ENCODE measurements at regions not wholly inside any gene's neighbourhood (a gene's known extent, or its start where the extent isn't known, plus 50 kb on each side); places are given as distances from the start of the nearest gene placed in this dataset.

- no peaks in the 10 kb centered on the region for H3K79me2 ChIP-seq (ENCODE audit: insufficient read depth, low read depth, low read length)
- no peak overlapping the region for H3K27ac ChIP-seq (ENCODE audit: low read depth, low read length, poor library complexity, severe bottlenecking)
- peaks cover 77% of the 10 kb centered on the region for H3K36me3 ChIP-seq (ENCODE audit: insufficient read depth, low read length)
- intact Hi-C loops (cut with micrococcal nuclease; ENCODE audit: unreplicated experiment), result loop anchor here (5.0 to 10.0 kb wide), 2 partner anchors 386 to 598 kb away; no protein-coding TSS in a partner anchor
- H3K9me2 ChIP-seq (ENCODE audit: insufficient read depth, low read length), result no peaks in the 10 kb centered on the region
- no TSS peak for BruUV-seq (replicated peaks)
- no peaks in the 10 kb centered on the region for H4K20me1 ChIP-seq (ENCODE audit: insufficient read depth, low read length)
- H3K9me3 ChIP-seq (ENCODE audit: low read length), result peaks cover 72% of the 10 kb centered on the region
- H2AFZ ChIP-seq (ENCODE audit: low read length), result no peak overlapping the region
- ChIA-PET CTCF (ENCODE audit: unreplicated experiment) (no interaction called here), POLR2A (no interaction called here)
- peaks cover 19% of the 10 kb centered on the region for H3K4me1 ChIP-seq (ENCODE audit: insufficient read depth, low read length, poor library complexity, severe bottlenecking)
- TF ChIP-seq EZH2phosphoT487 (IDR thresholded peaks at IDR 0.05; ENCODE audit: borderline replicate concordance, low read depth, low read length) (no peak), CTCF (conservative IDR thresholded peaks at IDR 0.05; ENCODE audit: low read length) (no peak)
- no peak for DNase-seq (ENCODE audit: low spot score)
- H3K4me2 ChIP-seq (ENCODE audit: low read length), result no peak overlapping the region
- no peak overlapping the region for H3K4me3 ChIP-seq (ENCODE audit: low read depth, low read length, poor library complexity, severe bottlenecking)
Measured at GRCh38 chrX:42948723-42949657, 171.0 kb upstream of the PPP1R2C start.

- H3K9me3 ChIP-seq (ENCODE audit: low read length), result peaks cover 72% of the 10 kb centered on the region; the same call in 1 of the 2 replicates
- peaks cover 78% of the 10 kb centered on the region for H3K36me3 ChIP-seq (ENCODE audit: insufficient read depth, low read length)
- no peak overlapping the region for H3K4me2 ChIP-seq (ENCODE audit: low read length)
- no peak for TF ChIP-seq EZH2phosphoT487 (IDR thresholded peaks at IDR 0.05; ENCODE audit: borderline replicate concordance, low read depth, low read length)
- TF ChIP-seq CTCF (conservative IDR thresholded peaks at IDR 0.05; ENCODE audit: low read length), result no peak
- intact Hi-C loops (cut with micrococcal nuclease; ENCODE audit: unreplicated experiment), result no loop called here
- ChIA-PET CTCF (ENCODE audit: unreplicated experiment) (no interaction called here), POLR2A (interaction anchor here (0.9 kb wide), 1 partner anchor 91 kb away, joined by 4 read pairs; no protein-coding TSS in a partner anchor)
- no peak overlapping the region for H3K4me3 ChIP-seq (ENCODE audit: low read depth, low read length, poor library complexity, severe bottlenecking)
- H3K79me2 ChIP-seq (ENCODE audit: insufficient read depth, low read depth, low read length), result no peaks in the 10 kb centered on the region
- H4K20me1 ChIP-seq (ENCODE audit: insufficient read depth, low read length), result no peaks in the 10 kb centered on the region
- H3K27ac ChIP-seq (ENCODE audit: low read depth, low read length, poor library complexity, severe bottlenecking), result no peak overlapping the region
- no peaks in the 10 kb centered on the region for H3K9me2 ChIP-seq (ENCODE audit: insufficient read depth, low read length)
- no TSS peak for BruUV-seq (replicated peaks)
- peaks cover 22% of the 10 kb centered on the region for H3K4me1 ChIP-seq (ENCODE audit: insufficient read depth, low read length, poor library complexity, severe bottlenecking)
- peak overlapping the region; percentile 38; the same call in 1 of the 2 replicates for H2AFZ ChIP-seq (ENCODE audit: low read length)
- no peak for DNase-seq (ENCODE audit: low spot score)
Measured at GRCh38 chrX:42951747-42952146, 173.8 kb upstream of the PPP1R2C start.

- Histone ChIP-seq H3K36me3 (ENCODE audit: insufficient read depth, low read length) (peaks cover 78% of the 10 kb centered on the region), H3K4me3 (ENCODE audit: low read depth, low read length, poor library complexity, severe bottlenecking) (no peak overlapping the region), H4K20me1 (ENCODE audit: insufficient read depth, low read length) (no peaks in the 10 kb centered on the region), H3K9me3 (ENCODE audit: low read length) (peaks cover 77% of the 10 kb centered on the region; the same call in 1 of the 2 replicates), H3K9me2 (ENCODE audit: insufficient read depth, low read length) (no peaks in the 10 kb centered on the region), H3K4me2 (ENCODE audit: low read length) (no peak overlapping the region), H3K79me2 (ENCODE audit: insufficient read depth, low read depth, low read length) (no peaks in the 10 kb centered on the region), H3K27ac (ENCODE audit: low read depth, low read length, poor library complexity, severe bottlenecking) (no peak overlapping the region), H2AFZ (ENCODE audit: low read length) (no peak overlapping the region), H3K4me1 (ENCODE audit: insufficient read depth, low read length, poor library complexity, severe bottlenecking) (peaks cover 22% of the 10 kb centered on the region)
- ChIA-PET CTCF (ENCODE audit: unreplicated experiment) (no interaction called here), POLR2A (interaction anchor here (0.7 kb wide), 1 partner anchor 36 kb away, joined by 9 read pairs; no protein-coding TSS in a partner anchor)
- intact Hi-C loops (cut with micrococcal nuclease; ENCODE audit: unreplicated experiment), result no loop called here
- no TSS peak for BruUV-seq (replicated peaks)
- DNase-seq (ENCODE audit: low spot score), result no peak
- TF ChIP-seq EZH2phosphoT487 (IDR thresholded peaks at IDR 0.05; ENCODE audit: borderline replicate concordance, low read depth, low read length) (no peak), CTCF (conservative IDR thresholded peaks at IDR 0.05; ENCODE audit: low read length) (no peak)
Measured at GRCh38 chrX:42952621-42953020, 174.7 kb upstream of the PPP1R2C start.
